ENCODE measurements at regions not wholly inside any gene's neighbourhood (a gene's known extent, or its start where the extent isn't known, plus 50 kb on each side); places are given as distances from the start of the nearest gene placed in this dataset.
"Not testable (repeated sequence)": the region's sequence is repeated elsewhere in the genome, so short reads cannot be mapped to it uniquely, and the experiment has no call there.

DNA sequence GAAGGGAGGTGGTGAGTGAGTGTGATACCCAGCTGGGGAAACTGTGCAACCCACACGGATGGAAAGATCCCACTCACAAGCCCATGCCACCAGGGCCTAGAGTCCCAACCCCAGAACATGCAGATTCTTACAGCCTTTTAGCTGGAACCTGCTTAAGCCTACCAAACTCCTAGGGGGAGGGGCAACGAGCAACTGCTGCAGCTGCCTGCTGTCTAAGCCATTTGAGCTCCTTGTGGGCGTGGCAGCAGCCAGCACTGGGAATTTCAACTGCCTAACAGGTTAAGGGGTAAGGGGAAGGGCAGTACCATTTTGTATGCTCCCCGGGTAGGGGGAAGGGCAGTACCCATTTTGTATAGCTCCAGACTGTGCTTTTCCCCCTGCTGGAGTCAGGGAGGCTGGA is 673.2 kb upstream of the BCHE start:
- POLR2A ChIA-PET: no interaction called here
- no peak for DNase-seq (ENCODE audit: low read depth, low spot score)
- Histone ChIP-seq H3K27me3 (ENCODE audit: control insufficient read depth, insufficient read depth, low read length) (no peaks in the 10 kb centered on the region), H3K4me3 (ENCODE audit: low read depth, low read length) (no peak overlapping the region), H3K27ac (ENCODE audit: low read depth, low read length) (no peak overlapping the region), H3K9me3 (ENCODE audit: control insufficient read depth, insufficient read depth, low read length) (no peaks in the 10 kb centered on the region)
- TF ChIP-seq, protein P1, sequence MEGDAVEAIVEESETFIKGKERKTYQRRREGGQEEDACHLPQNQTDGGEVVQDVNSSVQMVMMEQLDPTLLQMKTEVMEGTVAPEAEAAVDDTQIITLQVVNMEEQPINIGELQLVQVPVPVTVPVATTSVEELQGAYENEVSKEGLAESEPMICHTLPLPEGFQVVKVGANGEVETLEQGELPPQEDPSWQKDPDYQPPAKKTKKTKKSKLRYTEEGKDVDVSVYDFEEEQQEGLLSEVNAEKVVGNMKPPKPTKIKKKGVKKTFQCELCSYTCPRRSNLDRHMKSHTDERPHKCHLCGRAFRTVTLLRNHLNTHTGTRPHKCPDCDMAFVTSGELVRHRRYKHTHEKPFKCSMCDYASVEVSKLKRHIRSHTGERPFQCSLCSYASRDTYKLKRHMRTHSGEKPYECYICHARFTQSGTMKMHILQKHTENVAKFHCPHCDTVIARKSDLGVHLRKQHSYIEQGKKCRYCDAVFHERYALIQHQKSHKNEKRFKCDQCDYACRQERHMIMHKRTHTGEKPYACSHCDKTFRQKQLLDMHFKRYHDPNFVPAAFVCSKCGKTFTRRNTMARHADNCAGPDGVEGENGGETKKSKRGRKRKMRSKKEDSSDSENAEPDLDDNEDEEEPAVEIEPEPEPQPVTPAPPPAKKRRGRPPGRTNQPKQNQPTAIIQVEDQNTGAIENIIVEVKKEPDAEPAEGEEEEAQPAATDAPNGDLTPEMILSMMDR (IDR thresholded peaks at IDR 0.05; ENCODE audit: low read depth, low read length): no peak
- CTCF ChIA-PET: no interaction called here

GRCh38 chr3:166500420-166500819 is 663.2 kb upstream of the BCHE start:
- H3K4me3 ChIP-seq (ENCODE audit: low read depth, low read length); H3K27ac ChIP-seq (ENCODE audit: low read depth, low read length); DNase-seq (ENCODE audit: low read depth, low spot score); H3K27me3 ChIP-seq (ENCODE audit: control insufficient read depth, insufficient read depth, low read length); H3K9me3 ChIP-seq (ENCODE audit: control insufficient read depth, insufficient read depth, low read length); CTCF ChIA-PET: not testable (repeated sequence)
- POLR2A ChIA-PET: interaction anchor here (0.7 kb wide), 1 partner anchor 165 kb away, joined by 3 read pairs; no protein-coding TSS in a partner anchor

GRCh38 chr3:166499636-166500035 is 662.4 kb upstream of the BCHE start:
- no peak overlapping the region for H3K4me3 ChIP-seq (ENCODE audit: low read depth, low read length)
- H3K9me3 ChIP-seq (ENCODE audit: control insufficient read depth, insufficient read depth, low read length): no peaks in the 10 kb centered on the region
- H3K27ac ChIP-seq (ENCODE audit: low read depth, low read length): no peak overlapping the region
- DNase-seq (ENCODE audit: low read depth, low spot score): no peak
- ChIA-PET CTCF (no interaction called here), POLR2A (no interaction called here)
- TF ChIP-seq, protein P1 (IDR thresholded peaks at IDR 0.05; ENCODE audit: low read depth, low read length): no peak
- H3K27me3 ChIP-seq (ENCODE audit: control insufficient read depth, insufficient read depth, low read length): no peaks in the 10 kb centered on the region

GRCh38 chr3:166498446-166498845 is 661.2 kb upstream of the BCHE start:
- Histone ChIP-seq H3K27me3 (ENCODE audit: control insufficient read depth, insufficient read depth, low read length) (no peaks in the 10 kb centered on the region), H3K4me3 (ENCODE audit: low read depth, low read length) (no peak overlapping the region), H3K9me3 (ENCODE audit: control insufficient read depth, insufficient read depth, low read length) (no peaks in the 10 kb centered on the region), H3K27ac (ENCODE audit: low read depth, low read length) (no peak overlapping the region)
- ChIA-PET POLR2A (no interaction called here), CTCF (no interaction called here)
- TF ChIP-seq, protein P1 (IDR thresholded peaks at IDR 0.05; ENCODE audit: low read depth, low read length): no peak
- DNase-seq (ENCODE audit: low read depth, low spot score): no peak

- POLR2A ChIA-PET: no interaction called here
- DNase-seq (ENCODE audit: low read depth, low spot score): no peak
- no peak overlapping the region for H3K27ac ChIP-seq (ENCODE audit: low read depth, low read length)
- CTCF ChIA-PET: no interaction called here
- H3K27me3 ChIP-seq (ENCODE audit: control insufficient read depth, insufficient read depth, low read length): no peaks in the 10 kb centered on the region
- no peak overlapping the region for H3K4me3 ChIP-seq (ENCODE audit: low read depth, low read length)
- TF ChIP-seq, protein P1 (IDR thresholded peaks at IDR 0.05; ENCODE audit: low read depth, low read length): no peak
- H3K9me3 ChIP-seq (ENCODE audit: control insufficient read depth, insufficient read depth, low read length): no peaks in the 10 kb centered on the region
These were observed 652.6 kb upstream of the BCHE start for GRCh38 chr3:166489826-166490225.

Measured in AG04450 (cell line).